Keratinocyte (primary cell): ENCODE measurements at regions not wholly inside any gene's neighbourhood (a gene's known extent, or its start where the extent isn't known, plus 50 kb on each side); places are given as distances from the start of the nearest gene placed in this dataset.

Experiments
- CTCF ChIP-seq, 3 experiments: IDR thresholded peaks in 1 of 3; conservative IDR thresholded peaks in 1 of 3; optimal IDR thresholded peaks in 1 of 3; 2 replicates in 2 of 3; 3 replicates in 1 of 3; pipeline versions ENCODE3 to v1.5.1; 2011; ENCODE audit warnings: low read length in 3 of 3, mild to moderate bottlenecking in 3 of 3, moderate library complexity in 2 of 3, control low read depth in 1 of 3, inconsistent platforms in 1 of 3; ENCODE audit not compliant: insufficient read depth in 2 of 3; ENCODE audit errors: extremely low read depth in 1 of 3
- EZH2 ChIP-seq: IDR thresholded peaks from one replicate; pipeline ENCODE4 v1.6.1; 2012; ENCODE audit warnings: inconsistent platforms, mild to moderate bottlenecking, low read length, moderate library complexity

DNA sequence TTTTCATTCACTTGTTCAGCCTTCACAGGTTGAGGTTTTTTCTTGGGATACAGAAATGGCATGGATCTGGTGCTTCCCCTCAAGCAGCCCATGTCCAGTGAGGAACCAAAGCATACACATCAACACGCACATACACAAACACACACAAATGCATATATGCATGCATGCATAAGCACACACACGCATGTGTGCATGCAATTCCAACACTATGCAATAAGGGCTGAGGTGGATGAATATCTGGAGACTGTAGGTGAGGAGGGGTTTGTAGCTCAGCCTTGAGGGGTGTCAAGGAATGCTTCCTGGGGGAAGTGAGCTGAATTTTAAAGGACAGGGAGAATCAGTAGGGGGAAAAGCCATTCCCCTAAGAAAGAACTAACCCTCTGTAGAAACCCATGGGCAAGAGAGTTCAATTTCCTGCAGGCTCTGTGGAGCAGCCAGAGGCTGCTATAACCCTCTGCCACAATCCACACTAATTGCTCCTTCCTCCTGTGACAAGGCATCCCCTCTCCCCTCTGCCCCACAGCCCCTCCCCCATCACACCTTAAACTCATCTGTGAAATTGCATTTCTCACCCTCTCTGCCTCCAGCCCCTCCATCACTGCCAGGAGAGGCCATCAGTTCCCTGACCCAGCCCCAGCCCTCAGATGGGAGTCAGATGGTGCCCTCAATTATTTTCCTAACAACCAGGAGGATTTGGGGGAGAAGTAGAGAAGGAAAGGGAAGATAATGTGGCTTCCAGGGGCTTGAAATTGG lies 316.4 kb downstream of the RPS24 start:
- no peak for TF ChIP-seq CTCF (optimal IDR thresholded peaks at IDR 0.05 in 1 of 3, IDR thresholded peaks at IDR 0.05 in 1 of 3, conservative IDR thresholded peaks at IDR 0.05 in 1 of 3; ENCODE audit: extremely low read depth in 1 of 3, insufficient read depth in 2 of 3, low read length in 3 of 3)
- TF ChIP-seq EZH2 = no peak
